ENCODE measurements at regions not wholly inside any gene's neighbourhood (a gene's known extent, or its start where the extent isn't known, plus 50 kb on each side); places are given as distances from the start of the nearest gene placed in this dataset.

DNA sequence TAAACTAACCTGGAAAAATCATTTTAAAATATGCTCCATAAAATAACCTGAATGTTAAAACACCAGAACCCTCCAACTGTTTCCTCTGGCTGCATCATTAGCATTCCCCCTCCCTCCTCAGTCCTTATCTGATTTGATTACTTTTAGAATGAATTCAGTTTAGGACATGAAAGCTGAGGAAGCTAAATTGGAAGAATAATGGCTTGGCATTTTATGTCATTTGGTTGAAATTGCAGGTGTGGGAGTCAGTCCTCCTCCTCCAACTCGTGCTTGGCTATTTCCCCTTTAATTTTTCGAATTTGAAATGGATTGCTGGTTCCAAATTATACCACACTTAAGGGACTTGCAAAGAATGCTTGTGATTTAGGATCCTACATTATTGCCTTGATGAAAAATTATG, 473.0 kb upstream of the STXBP6 start:
- Histone ChIP-seq H2AFZ (ENCODE audit: low read length) (no peak overlapping the region), H3K4me1 (ENCODE audit: insufficient read depth, low read length) (no peaks in the 10 kb centered on the region; the same call in 1 of the 2 replicates), H3K4ac (ENCODE audit: low read depth, low read length) (no peak overlapping the region), H3K56ac (ENCODE audit: insufficient read length, low read depth, low read length) (no peak overlapping the region), H2BK12ac (ENCODE audit: insufficient read length, low read depth, low read length) (no peak overlapping the region), H4K5ac (ENCODE audit: insufficient read length, low read depth, low read length) (no peak overlapping the region), H2BK5ac (ENCODE audit: insufficient read length, low read length) (no peak overlapping the region), H4K8ac (replicated peaks; ENCODE audit: insufficient read length, low read depth, low read length) (no peak overlapping the region), H3K14ac (ENCODE audit: insufficient read depth, low read length) (no peak overlapping the region), H3K9me3 (ENCODE audit: control insufficient read depth, low read depth, low read length) (no peaks in the 10 kb centered on the region), H3K23me2 (ENCODE audit: insufficient read length, low read depth, low read length, poor library complexity, severe bottlenecking) (no peaks in the 10 kb centered on the region), H3K23ac (ENCODE audit: insufficient read length, low read depth, low read length) (no peak overlapping the region), H3K79me2 (ENCODE audit: insufficient read depth, low read length) (no peaks in the 10 kb centered on the region), H4K91ac (ENCODE audit: insufficient read length, low read depth, low read length) (no peak overlapping the region), H3K79me1 (ENCODE audit: insufficient read depth, low read depth, low read length, poor library complexity, severe bottlenecking) (no peaks in the 10 kb centered on the region), H3K18ac (ENCODE audit: insufficient read length, low read depth, low read length) (no peak overlapping the region), H3K27me3 (ENCODE audit: insufficient read depth, low read length) (no peaks in the 10 kb centered on the region), H3K4me2 (ENCODE audit: insufficient read depth, insufficient read length, low read length) (no peak overlapping the region), H3K9ac (ENCODE audit: extremely low read depth, insufficient read length, low read length) (no peak overlapping the region), H2AK5ac (ENCODE audit: insufficient read length, low read length) (no peak overlapping the region), H3K27ac (ENCODE audit: insufficient read length, low read depth, low read length) (no peak overlapping the region), H3T11ph (ENCODE audit: low read length) (no peak overlapping the region), H2BK15ac (ENCODE audit: low read depth, low read length) (no peak overlapping the region), H2BK120ac (ENCODE audit: low read depth, low read length, poor library complexity, severe bottlenecking) (no peak overlapping the region), H2BK20ac (ENCODE audit: low read depth, low read length, poor library complexity, severe bottlenecking) (no peak overlapping the region), H4K20me1 (ENCODE audit: control insufficient read depth, insufficient read depth, insufficient read length) (no peaks in the 10 kb centered on the region)
- WGBS (ENCODE audit: extremely low coverage, insufficient read length, low lambda C conversion rate) = no CpG with 5 or more reads among the region's 2 CpGs
- no peaks in the 10 kb centered on the region for H3K36me3 Mint-ChIP-seq (ENCODE audit: insufficient read depth in 1 of 3, low read depth in 3 of 3)
- no peaks in the 10 kb centered on the region for H3K27me3 Mint-ChIP-seq (ENCODE audit: low read depth)
- peaks cover 15 to 16% of the 10 kb centered on the region in 2 experiments for H3K4me1 Mint-ChIP-seq
- H3K27ac Mint-ChIP-seq = no peak overlapping the region
- no peak for TF ChIP-seq CTCF (conservative IDR thresholded peaks at IDR 0.05)
- H3K4me3 Mint-ChIP-seq = no peak overlapping the region
- no peaks in the 10 kb centered on the region for H3K9me3 Mint-ChIP-seq
- DNase-seq = no peak
